HG02678 (cell line): ENCODE measurements at regions not wholly inside any gene's neighbourhood (a gene's known extent, or its start where the extent isn't known, plus 50 kb on each side); places are given as distances from the start of the nearest gene placed in this dataset.
"Not testable (repeated sequence)": the region's sequence is repeated elsewhere in the genome, so short reads cannot be mapped to it uniquely, and the experiment has no call there.

Experiments used
- ATAC-seq: cut with Tn5 transposase; IDR thresholded peaks from one replicate; pipeline ENCODE4 v1.9.1; 2021; ENCODE audit warnings: mild to moderate bottlenecking, moderate library complexity; ENCODE audit not compliant: unreplicated experiment

DNA sequence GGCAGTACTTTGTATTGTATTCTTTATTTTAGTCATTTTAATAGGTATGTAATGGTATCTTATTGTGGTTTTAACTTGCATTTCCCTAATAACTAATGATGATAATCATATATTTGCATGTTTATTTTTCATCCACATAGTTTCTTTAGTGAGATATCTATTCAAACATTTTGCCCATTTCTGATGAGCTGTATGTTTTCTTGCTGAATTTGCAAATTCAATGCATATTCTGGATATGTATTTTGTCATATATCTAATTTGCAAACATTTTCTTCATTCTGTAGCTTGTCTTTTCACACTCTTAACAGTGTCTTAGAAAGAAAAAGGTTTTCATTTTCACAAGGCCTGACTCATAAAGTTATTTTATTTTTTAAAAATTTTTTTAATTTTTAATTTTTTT, 372.1 kb downstream of the ZNF674 start:
- ATAC-seq, result no peak

DNA sequence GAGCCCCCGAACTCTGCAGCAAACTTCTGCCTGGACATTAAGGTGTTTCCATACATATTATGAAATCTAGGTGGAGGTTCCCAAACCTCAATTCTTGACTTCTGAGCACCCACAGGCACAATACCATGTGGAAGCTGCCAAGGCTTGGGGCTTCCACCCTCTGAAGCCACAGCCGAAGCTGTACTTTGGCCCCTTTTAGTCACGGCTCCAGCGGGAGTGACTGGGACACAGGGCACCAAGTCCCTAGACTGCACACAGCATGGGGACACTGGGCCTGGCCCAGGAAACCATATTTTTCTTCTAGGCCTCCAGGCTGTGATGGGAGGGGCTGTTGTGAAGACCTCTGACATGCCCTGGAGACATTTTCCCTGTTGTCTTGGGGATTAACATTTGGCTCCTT, 373.8 kb downstream of the ZNF674 start:
- ATAC-seq, result not testable (repeated sequence)

- no peak for ATAC-seq
Measured at GRCh38 chrX:46169808-46170207, 375.4 kb downstream of the ZNF674 start.

DNA sequence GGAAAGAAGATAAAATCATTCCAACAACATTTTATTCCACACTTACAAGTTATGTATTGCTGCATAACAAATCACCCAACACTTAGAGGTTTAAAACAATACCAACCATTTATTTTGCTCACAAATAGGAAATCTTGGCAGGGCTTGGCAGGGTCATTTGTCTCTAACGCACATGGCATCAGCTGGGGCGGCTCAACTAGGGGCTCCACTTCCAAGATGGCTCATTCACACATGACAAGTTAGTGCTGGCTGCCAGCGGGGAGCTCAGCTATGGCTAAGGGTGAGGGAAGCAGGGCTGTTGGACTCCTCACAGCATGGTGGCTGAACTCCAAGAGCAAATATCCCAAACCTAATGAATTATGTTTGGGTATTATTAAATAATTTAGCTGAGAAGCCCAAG, 377.0 kb downstream of the ZNF674 start:
- no peak for ATAC-seq

DNA sequence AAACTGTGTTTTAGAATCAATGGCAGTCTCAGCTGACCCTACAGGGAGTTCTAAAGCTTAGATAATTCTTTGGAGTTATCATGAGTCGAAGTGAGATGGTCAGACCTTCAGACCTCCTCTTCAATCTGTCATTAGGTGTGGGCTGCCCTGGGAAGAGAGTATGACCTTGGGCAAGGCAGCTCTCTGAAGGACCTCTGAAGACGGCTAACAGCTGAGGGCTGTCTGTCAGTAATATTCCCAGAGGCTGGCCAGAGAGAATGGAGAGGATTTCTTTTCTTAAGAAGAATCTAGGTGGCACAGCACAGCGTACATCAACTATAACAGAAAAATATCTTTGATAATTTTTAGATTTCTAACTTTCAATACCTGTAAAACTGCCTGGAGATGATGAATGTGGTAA, 379.4 kb downstream of the ZNF674 start:
- no peak for ATAC-seq

DNA sequence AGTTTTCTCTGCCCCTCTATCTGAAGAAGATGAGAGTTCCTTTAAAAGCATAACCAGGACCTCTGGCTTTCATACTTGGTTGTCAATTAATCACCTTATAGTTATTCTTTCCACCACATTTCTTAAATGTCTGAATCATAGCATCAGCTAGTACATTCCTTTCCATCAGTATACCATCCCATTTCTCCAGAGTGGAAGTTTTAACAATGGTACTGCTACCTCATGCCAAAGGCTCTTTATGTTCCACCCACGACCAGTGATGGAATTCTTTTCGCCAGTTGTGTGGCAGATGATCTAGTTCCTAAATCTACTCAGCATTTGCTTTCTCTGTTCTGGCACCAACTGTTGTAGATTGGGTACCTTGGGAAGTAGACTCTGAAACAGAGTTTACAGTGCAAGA, 379.8 kb downstream of the ZNF674 start:
- no peak for ATAC-seq

- no peak for ATAC-seq
Measured at GRCh38 chrX:46152756-46153155, 392.5 kb downstream of the ZNF674 start.

- not testable (repeated sequence) for ATAC-seq
Measured at GRCh38 chrX:46151332-46151731, 393.9 kb downstream of the ZNF674 start.

DNA sequence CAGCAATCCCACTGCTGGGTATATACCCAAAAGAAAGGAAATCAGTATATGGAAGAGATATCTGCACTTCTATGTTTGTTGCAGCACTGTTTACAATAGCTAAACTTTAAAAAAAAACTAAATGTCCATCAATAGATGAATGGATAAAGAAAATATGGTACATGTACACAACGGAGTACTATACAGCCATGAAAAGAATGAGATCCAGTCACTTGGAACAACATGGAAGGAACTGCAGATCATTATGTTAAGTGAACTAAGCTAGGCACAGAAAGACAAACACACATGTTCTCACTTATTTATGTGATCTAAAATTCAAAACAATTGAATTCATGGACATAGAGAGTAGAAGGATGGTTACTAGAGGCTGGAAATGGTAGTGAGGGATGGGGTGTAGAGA, 400.7 kb downstream of the ZNF674 start:
- ATAC-seq, result no peak

- no peak for ATAC-seq
Measured at GRCh38 chrX:46140272-46140671, 404.9 kb downstream of the ZNF674 start.

DNA sequence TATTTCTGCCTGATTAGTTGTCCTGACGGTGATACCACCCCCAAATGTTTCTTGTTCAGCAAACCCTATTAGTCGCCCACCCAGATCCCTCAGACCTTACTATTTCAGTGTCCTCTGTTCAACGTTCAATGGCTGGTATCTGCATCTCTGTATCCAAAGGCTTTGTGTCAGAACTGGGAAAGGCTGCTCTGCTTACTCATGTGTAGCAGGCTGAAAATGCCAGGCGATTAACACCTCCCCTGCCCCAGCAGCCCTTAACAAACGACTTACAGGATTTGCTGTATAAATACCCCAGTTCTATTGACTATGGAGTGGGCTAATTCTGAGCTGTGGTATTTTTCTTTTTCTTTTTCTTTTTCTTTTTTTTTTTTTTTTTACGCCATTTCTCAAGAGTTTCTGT, 415.0 kb downstream of the ZNF674 start:
- ATAC-seq, result no peak

DNA sequence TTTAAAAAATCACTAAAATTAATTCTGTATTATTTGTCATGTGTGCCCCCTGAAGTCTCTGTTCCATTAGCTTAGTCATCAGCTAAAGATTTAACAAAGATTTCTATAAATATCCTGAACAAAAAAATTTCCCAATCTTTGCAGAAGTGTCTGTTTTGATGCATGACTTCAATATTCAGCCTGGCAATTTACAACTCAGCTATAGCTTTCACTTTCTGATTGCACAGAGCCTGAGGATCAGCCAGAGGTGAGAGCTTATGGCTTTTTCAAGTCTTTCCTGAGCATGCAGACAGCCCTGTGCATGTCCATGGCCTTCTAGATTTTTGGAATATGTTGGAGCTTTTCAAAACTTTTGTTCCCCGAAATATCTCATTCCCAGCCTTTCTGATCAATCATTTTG, 420.1 kb downstream of the ZNF674 start:
- no peak for ATAC-seq

GRCh38 chrX:46117234-46117633, 428.0 kb downstream of the ZNF674 start:
- no peak for ATAC-seq

GRCh38 chrX:46087310-46087709, 457.9 kb downstream of the ZNF674 start:
- not testable (repeated sequence) for ATAC-seq

- not testable (repeated sequence) for ATAC-seq
Measured at GRCh38 chrX:46080121-46080520, 465.1 kb downstream of the ZNF674 start.

- ATAC-seq, result no peak
Measured at GRCh38 chrX:46072791-46073190, 472.4 kb downstream of the ZNF674 start.

- no peak for ATAC-seq
Measured at GRCh38 chrX:46072372-46072771, 472.8 kb downstream of the ZNF674 start.

GRCh38 chrX:46070421-46070820, 474.8 kb downstream of the ZNF674 start:
- ATAC-seq, result no peak

- no peak for ATAC-seq
Measured at GRCh38 chrX:46059316-46059715, 485.9 kb downstream of the ZNF674 start.

DNA sequence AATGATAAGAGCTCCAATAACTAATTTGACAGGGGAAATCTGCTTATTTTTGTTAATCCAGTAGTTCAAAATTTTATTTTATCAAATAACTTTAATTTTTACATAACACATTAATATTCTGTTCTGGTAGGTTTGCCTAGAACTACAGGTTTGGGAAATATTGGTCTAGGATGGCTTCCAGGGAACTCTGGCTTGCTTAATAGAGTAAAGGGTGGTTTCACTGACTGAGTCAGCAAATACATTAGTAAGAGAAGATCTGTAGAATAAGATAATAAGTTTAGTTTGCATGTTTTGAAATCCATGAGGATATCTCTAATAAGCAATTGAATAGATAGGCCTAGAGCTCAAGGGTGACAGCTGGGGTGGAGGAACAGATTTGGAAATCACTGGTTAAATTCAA, 500.7 kb downstream of the ZNF674 start:
- no peak for ATAC-seq

DNA sequence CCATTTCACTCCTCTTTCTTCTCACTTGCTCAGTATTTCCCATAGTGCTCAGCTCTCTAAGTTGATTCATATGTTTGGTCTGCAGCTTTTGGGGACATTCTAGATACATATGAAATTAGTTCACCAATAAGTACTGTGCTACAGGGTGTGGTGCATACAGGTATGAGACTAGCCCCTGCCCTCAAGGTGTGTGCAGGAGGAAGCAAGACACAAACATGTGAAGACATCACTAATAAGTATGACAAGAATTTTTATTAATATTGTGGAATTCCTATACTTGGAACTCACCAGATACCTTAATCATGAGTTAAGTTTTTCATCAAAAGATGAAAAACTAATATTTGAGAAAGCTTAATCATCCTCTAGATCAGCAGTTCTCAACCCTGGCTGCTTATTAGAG, 505.2 kb downstream of the ZNF674 start:
- no peak for ATAC-seq

DNA sequence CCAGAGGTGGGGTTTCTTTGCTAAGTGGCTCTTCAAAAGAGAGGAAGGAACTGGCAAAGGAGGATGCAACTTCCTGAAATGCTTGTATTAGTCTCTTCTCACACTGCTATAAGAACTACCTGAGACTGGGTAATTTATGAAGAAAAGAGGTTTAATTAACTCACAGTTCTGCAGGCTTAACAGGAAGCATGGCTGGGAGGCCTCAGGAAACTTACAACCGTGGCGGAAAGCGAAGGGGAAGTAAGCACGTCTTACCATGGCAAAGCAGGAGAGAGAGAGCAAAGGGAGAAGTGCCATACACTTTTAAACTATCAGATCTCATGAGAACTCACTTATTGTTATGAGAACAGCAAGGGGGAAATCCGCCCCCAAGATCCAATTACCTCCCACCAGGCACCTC, 505.7 kb downstream of the ZNF674 start:
- ATAC-seq, result no peak

DNA sequence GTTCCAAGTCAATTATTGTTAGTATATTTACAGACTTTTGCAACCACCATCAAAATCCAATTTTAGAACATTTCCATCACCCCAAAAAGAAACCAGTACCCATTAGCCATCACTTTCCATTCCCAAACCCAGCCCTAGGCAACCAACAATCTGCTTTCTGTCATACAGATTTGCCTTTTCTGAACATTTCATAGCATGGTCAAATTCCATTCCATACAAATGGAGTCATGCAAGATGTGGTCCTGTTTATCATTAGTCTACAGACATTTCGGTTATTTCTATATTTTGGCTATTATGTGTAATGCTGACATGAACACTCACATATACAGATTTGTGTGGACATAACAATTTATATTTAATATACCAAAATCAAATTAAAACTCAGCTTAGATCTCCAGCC, 508.7 kb downstream of the ZNF674 start:
- ATAC-seq, result no peak

DNA sequence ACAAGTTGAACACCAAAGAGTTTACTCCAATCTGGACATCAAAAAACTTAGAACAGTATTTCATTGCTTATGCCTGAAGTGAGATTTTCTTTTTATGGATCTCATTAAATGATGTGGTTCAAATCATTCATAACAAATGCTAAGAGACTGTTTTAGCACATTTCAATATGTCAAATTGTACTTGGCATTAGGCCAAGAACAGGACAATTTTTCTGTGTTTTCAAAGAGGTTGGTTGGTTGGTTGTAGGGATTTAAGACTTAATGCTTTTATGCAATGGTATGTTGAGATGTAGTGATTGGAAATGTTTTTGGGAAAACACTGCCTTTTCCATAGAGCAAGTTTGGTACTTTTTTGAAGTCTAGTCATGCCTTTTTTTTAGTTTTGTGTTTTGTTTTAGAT, 510.4 kb downstream of the ZNF674 start:
- ATAC-seq, result no peak
